Testis (tissue), 2 donors: ENCODE measurements at regions not wholly inside any gene's neighbourhood (a gene's known extent, or its start where the extent isn't known, plus 50 kb on each side); places are given as distances from the start of the nearest gene placed in this dataset.
"Not testable (repeated sequence)": the region's sequence is repeated elsewhere in the genome, so short reads cannot be mapped to it uniquely, and the experiment has no call there.

Source experiments
- DNase-seq: peaks from one replicate; pipeline ENCODE4 v3.0.0-alpha.2; 2019
- H3K27ac ChIP-seq, 2 donors: fragments of 200-600 bp; sonication (generic); one replicate each; pipeline ENCODE4 v1.5.1; 2019
- H3K27me3 ChIP-seq: fragments of 200-600 bp; sonication (generic); one replicate; pipeline ENCODE4 v1.5.1; 2019
- H3K36me3 ChIP-seq: fragments of 200-600 bp; sonication (generic); one replicate; pipeline ENCODE4 v1.5.1; 2017; ENCODE audit warnings: low read depth; ENCODE audit errors: missing control alignments
- H3K4me1 ChIP-seq: fragments of 200-600 bp; sonication (generic); one replicate; pipeline ENCODE4 v1.5.1; 2019
- H3K4me3 ChIP-seq, 2 donors: fragments of 200-600 bp; sonication (generic); one replicate each; pipeline ENCODE4 v1.5.1; 2017 to 2019
- H3K9me3 ChIP-seq: fragments of 200-600 bp; sonication (generic); one replicate; pipeline ENCODE4 v1.5.1; 2017
- CTCF ChIP-seq, 3 experiments: fragments of 450-650 bp in 2 of 3; fragments of 200-600 bp in 1 of 3; sonication (generic) in 1 of 3; IDR thresholded peaks; one replicate each; pipeline ENCODE4 v1.5.1; 2016 to 2019; ENCODE audit warnings: antibody characterized with exemption in 3 of 3, mild to moderate bottlenecking in 2 of 3, moderate library complexity in 1 of 3
- POLR2A ChIP-seq: fragments of 450-650 bp; IDR thresholded peaks from one replicate; pipeline ENCODE4 v1.6.1; 2017; ENCODE audit warnings: antibody characterized with exemption, mild to moderate bottlenecking, moderate library complexity
- WGBS, 2 donors: methylation state at CpG; one replicate each; pipeline ENCODE4 v1.1.5; 2018; 5-methylcytosine and 5-hydroxymethylcytosine counted together
- intact Hi-C: fragments of 100-400 bp; cut with DNase I; formaldehyde crosslinking; loops from one replicate; pipeline ENCODE4 v1.15.1; 2023; ENCODE audit warnings: low total_unique reads

DNA sequence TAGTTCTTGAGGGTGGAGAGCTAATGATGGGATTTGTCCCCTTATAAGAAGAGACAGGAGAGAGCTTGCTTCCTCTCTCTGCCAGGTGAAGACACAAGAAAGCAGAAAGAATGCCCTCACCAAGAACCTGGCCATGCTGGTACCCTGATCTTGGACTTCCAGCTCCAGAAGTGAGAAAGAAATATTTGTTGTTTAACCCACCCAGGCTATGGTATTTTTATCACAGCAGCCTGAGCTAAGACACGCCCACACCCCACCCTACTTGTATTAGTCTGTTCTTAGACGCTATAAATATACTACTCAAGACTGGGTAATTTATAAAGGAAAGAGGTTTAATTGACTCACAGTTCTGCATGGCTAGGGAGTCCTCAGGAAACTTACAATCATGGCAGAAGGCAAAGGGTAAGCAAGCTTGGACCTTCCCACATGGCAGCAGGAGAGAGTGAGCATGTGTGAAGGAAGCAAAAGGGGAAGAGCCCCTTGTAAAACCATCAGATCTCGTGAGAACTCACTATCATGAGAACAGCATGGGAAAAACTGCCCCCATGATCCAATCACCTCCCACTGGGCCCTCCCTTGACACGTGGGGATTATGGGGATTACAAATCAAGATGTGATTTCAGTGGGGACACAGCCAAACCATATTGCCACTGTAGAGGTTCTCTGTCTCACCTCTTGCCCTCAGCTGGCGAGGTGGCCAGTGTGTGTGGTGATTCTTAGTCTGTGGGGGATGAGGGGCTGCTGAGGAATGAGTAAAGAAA is 57.4 kb upstream of the RCBTB2 start:
- H3K9me3 ChIP-seq: no peaks in the 10 kb centered on the region
- H3K4me1 ChIP-seq: peaks cover 10% of the 10 kb centered on the region
- no peak overlapping the region for H3K27ac ChIP-seq
- H3K4me3 ChIP-seq: no peak overlapping the region
- TF ChIP-seq POLR2A (no peak), CTCF (IDR thresholded peaks at IDR 0.05) (no peak)
- 78 to 88% methylated on average over 5 of the region's 5 CpGs for WGBS, 2 donors
- no peaks in the 10 kb centered on the region for H3K27me3 ChIP-seq
- H3K36me3 ChIP-seq: no peaks in the 10 kb centered on the region
- no peak for DNase-seq
- intact Hi-C loops: loop anchor here (5.0 kb wide), 1 partner anchor 177 kb away; no protein-coding TSS in a partner anchor

GRCh38 chr13:48591124-48591872 is 58.4 kb upstream of the RCBTB2 start:
- not testable (repeated sequence) for H3K27me3 ChIP-seq, DNase-seq, H3K9me3 ChIP-seq, H3K4me1 ChIP-seq, H3K4me3 ChIP-seq, H3K27ac ChIP-seq, H3K36me3 ChIP-seq
- intact Hi-C loops: loop anchor here (5.0 kb wide), 1 partner anchor 176 kb away; no protein-coding TSS in a partner anchor
- WGBS, 2 donors: 88 to 95% methylated on average over 12 of the region's 12 CpGs

DNA sequence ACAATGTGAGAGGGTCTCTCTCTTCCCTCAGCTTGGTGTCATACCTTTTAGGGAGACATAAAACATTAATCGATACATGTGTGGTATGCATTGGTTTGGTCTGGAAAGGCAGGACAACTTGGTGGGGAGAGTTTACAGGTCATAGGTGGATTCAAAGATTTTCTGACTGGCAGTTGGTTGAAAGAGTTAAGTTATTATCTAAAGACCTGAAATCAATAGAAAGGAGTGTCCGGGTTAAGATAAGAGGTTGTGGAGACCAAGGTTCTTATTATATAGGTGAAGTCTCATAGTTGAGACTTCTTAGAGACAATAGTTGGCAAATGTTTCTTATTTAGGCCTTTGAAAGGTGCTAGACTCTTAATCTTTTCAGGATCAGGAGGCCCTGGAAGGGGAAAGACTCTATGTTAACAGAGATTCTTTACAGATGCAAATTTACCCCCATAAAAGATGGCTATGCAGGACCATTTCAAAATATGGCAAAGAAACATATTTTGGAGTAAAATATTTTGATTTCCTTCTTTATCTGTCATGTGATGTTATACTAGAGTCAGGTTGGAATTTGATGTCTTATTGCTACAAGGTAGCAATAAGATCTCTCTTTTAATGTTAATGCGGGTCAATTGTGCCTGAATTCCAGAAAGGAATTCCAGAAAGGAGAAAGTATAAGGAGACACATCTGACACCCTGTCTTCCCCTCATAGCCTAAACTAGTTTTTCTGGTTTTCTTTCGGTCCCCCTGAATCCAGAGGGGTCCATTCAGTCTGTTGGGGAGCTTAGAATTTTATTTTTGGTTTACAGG is 59.2 kb upstream of the RCBTB2 start:
- H3K36me3 ChIP-seq: no peaks in the 10 kb centered on the region
- no peaks in the 10 kb centered on the region for H3K27me3 ChIP-seq
- H3K9me3 ChIP-seq: no peaks in the 10 kb centered on the region
- DNase-seq: no peak
- TF ChIP-seq POLR2A (no peak), CTCF (IDR thresholded peaks at IDR 0.05) (no peak)
- no peak overlapping the region for H3K4me3 ChIP-seq
- no peaks in the 10 kb centered on the region for H3K4me1 ChIP-seq
- H3K27ac ChIP-seq: no peak overlapping the region
- intact Hi-C loops: loop anchor here (5.0 kb wide), 1 partner anchor 175 kb away; no protein-coding TSS in a partner anchor
- WGBS, 2 donors: 62 to 85% methylated on average over 4 of the region's 4 CpGs

- intact Hi-C loops: loop anchor here (5.0 kb wide), 1 partner anchor 175 kb away; no protein-coding TSS in a partner anchor
- H3K36me3 ChIP-seq: no peaks in the 10 kb centered on the region
- no peak for TF ChIP-seq POLR2A
- TF ChIP-seq CTCF (IDR thresholded peaks at IDR 0.05): no peak
- no peaks in the 10 kb centered on the region for H3K9me3 ChIP-seq
- H3K27ac ChIP-seq: no peak overlapping the region
- no peaks in the 10 kb centered on the region for H3K27me3 ChIP-seq
- DNase-seq: no peak
- no peaks in the 10 kb centered on the region for H3K4me1 ChIP-seq
- 56 to 63% methylated on average over 1 of the region's 1 CpG for WGBS, 2 donors
- H3K4me3 ChIP-seq: no peak overlapping the region
These were observed 59.8 kb upstream of the RCBTB2 start for GRCh38 chr13:48592688-48593049.

DNA sequence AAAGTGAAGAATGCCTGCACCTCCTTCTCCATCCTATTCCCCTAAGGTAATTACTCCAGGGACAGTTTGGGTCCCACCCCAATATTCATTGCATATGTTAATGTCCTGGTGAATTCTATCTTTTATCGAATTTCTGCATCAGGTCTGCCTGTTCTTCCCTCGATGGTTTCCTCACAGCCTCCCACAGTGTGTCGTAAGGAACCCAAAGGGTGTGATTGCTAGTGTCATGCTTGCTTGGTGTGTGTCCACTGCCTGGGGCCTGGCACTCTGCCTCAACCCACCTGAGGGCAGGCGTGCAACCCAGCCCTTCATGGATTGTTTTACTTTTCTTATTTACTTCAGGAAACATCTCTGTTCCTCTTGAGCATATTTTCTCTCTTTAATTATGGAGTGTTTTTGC is 60.2 kb upstream of the CYSLTR2 start:
- intact Hi-C loops: loop anchor here (5.0 kb wide), 1 partner anchor 174 kb away; no protein-coding TSS in a partner anchor
- H3K27ac ChIP-seq: no peak overlapping the region
- TF ChIP-seq POLR2A (no peak), CTCF (IDR thresholded peaks at IDR 0.05) (no peak)
- DNase-seq: no peak
- no peaks in the 10 kb centered on the region for H3K36me3 ChIP-seq
- no peaks in the 10 kb centered on the region for H3K27me3 ChIP-seq
- no peaks in the 10 kb centered on the region for H3K4me1 ChIP-seq
- H3K9me3 ChIP-seq: no peaks in the 10 kb centered on the region
- WGBS, 2 donors: 86 to 88% methylated on average over 4 of the region's 4 CpGs
- no peak overlapping the region for H3K4me3 ChIP-seq
